Duodenal mucosa (tissue), 2 donors: ENCODE measurements at regions not wholly inside any gene's neighbourhood (a gene's known extent, or its start where the extent isn't known, plus 50 kb on each side); places are given as distances from the start of the nearest gene placed in this dataset.

Source experiments
- H3K27ac ChIP-seq: one replicate; pipeline ENCODE4 v1.7.0; 2013; ENCODE audit warnings: low read depth, low read length
- H3K27me3 ChIP-seq, 2 donors: one replicate each; pipeline ENCODE4 v1.7.0; 2013; ENCODE audit warnings: low read length in 2 of 2, control low read depth in 1 of 2; ENCODE audit not compliant: insufficient read depth in 2 of 2, control insufficient read depth in 1 of 2
- H3K36me3 ChIP-seq, 2 donors: one replicate each; pipeline ENCODE4 v1.7.0; 2013; ENCODE audit warnings: low read length in 2 of 2, control low read depth in 1 of 2; ENCODE audit not compliant: insufficient read depth in 2 of 2, control insufficient read depth in 1 of 2
- H3K4me1 ChIP-seq, 2 donors: one replicate each; pipeline ENCODE4 v1.7.0; 2013; ENCODE audit warnings: low read length in 2 of 2, control low read depth in 1 of 2; ENCODE audit not compliant: insufficient read depth in 2 of 2, control insufficient read depth in 1 of 2
- H3K4me3 ChIP-seq, 2 donors: one replicate each; pipeline ENCODE4 v1.7.0; 2013; ENCODE audit warnings: low read length in 2 of 2, low read depth in 1 of 2
- H3K9ac ChIP-seq, 2 donors: one replicate each; pipeline ENCODE4 v1.7.0; 2013; ENCODE audit warnings: low read length in 2 of 2, low read depth in 1 of 2
- H3K9me3 ChIP-seq, 2 donors: one replicate each; pipeline ENCODE4 v1.7.0; 2013; ENCODE audit warnings: low read length in 2 of 2, control low read depth in 1 of 2; ENCODE audit not compliant: control insufficient read depth in 1 of 2

DNA sequence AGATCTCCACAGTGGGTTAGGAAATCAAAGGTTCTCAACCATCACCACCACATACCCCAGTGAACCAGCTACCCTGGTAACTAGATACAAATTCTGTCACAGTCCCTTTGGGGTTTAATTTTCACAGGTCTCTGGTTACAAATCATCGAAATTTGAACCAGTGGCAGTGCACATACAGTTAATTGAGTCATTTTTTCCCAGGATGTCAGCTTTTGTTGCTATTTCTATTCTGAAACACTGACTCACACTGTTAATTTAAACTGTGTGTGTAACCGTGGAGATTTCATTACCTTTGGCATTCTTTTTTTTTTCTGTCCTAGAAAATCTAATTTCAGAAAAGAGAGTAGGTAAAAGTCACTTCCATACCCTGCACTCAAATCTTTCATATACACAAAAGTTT is 511.5 kb downstream of the TOX3 start:
- no peaks in the 10 kb centered on the region for H3K27me3 ChIP-seq
- no peak overlapping the region for H3K27ac ChIP-seq
- H3K9me3 ChIP-seq, result no peaks in the 10 kb centered on the region
- H3K36me3 ChIP-seq, result no peaks in the 10 kb centered on the region
- H3K4me3 ChIP-seq, result no peak overlapping the region
- no peaks in the 10 kb centered on the region for H3K4me1 ChIP-seq
- H3K9ac ChIP-seq, result no peak overlapping the region

DNA sequence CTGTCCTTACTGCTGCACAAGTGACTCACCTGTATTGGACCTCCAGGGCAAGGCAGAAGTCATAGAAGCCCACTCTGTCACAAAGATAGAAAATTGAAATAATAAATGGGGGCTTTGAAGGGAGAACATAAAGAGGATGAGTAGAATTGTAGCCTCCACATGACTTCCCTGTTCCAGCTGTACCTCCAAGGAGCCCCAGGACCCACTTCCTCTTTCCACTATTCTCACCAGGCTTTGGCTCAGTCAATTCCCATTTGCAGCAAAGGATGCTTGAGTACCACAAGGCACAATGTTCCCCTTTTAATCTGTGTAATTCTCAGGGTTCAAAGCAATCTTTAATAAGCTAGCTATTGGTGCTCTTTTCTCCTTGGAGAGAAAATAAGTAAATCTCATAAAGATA is 512.1 kb downstream of the TOX3 start:
- Histone ChIP-seq H3K4me3 (no peak overlapping the region), H3K4me1 (no peaks in the 10 kb centered on the region), H3K9ac (no peak overlapping the region), H3K9me3 (no peaks in the 10 kb centered on the region), H3K27me3 (no peaks in the 10 kb centered on the region), H3K27ac (no peak overlapping the region), H3K36me3 (no peaks in the 10 kb centered on the region)

DNA sequence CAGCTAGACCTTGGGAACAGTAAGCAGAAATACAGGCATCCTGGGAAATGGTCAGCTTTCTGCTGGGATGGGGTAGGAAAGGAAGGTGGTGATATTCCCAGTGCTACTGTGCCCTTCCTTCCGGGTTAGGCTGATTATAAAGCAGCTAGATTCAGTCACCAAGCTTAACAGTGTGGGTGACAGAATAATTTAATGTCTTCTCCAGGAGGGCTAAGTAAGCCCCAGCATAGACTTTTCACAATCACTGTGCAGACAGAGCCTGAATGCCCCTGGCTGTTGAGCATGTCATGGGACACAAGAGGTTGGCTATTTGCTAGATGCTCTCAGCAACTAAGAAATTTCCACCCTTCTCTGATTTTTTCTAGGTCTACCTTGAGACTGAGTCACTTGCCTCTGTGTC is 513.0 kb downstream of the TOX3 start:
- Histone ChIP-seq H3K27me3 (no peaks in the 10 kb centered on the region), H3K27ac (no peak overlapping the region), H3K4me3 (no peak overlapping the region), H3K9me3 (no peaks in the 10 kb centered on the region), H3K36me3 (no peaks in the 10 kb centered on the region), H3K4me1 (no peaks in the 10 kb centered on the region), H3K9ac (no peak overlapping the region)

GRCh38 chr16:52022980-52023379 is 524.0 kb downstream of the TOX3 start:
- Histone ChIP-seq H3K27me3 (no peaks in the 10 kb centered on the region), H3K4me3 (no peak overlapping the region), H3K4me1 (no peaks in the 10 kb centered on the region), H3K36me3 (no peaks in the 10 kb centered on the region), H3K9me3 (no peaks in the 10 kb centered on the region), H3K9ac (no peak overlapping the region), H3K27ac (no peak overlapping the region)

DNA sequence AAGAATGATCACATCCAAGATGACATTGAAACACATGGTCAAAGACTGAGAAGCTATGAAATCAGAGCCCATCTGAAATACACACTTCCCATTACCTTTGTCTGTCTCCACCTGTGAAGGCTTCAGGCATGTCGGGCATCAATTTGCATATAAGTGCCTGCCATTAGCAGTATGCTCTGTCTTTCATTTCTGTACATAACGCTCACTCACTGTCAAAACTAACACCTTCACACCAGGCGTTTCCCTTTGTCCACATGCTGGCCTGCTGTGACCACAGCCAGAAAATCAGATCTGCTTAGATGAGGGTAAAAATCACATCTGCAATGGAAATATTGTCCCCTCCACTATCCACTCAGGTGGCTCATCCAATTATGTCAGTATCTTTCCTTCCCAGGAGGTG is 524.8 kb downstream of the TOX3 start:
- H3K4me1 ChIP-seq, result no peaks in the 10 kb centered on the region

DNA sequence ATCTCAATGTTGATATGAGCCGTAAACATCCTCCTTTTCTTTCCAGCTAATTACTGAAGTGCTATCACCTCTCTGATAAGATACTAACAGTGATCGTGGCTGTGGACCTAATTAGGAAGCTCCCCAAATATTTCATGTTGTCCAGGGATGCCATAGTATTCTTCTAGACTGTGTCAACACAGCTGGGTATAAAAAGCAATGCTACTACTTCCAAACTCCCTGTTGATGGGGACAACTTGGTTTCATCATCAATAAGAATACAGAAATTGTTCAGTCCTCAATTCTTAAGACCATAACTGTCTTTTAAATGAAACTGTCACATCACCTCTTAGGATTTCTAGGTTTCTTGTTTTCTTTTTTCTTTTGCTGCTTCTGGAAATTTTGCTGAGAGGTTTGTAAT is 530.6 kb downstream of the TOX3 start:
- H3K4me3 ChIP-seq, result no peak overlapping the region
- H3K36me3 ChIP-seq, result no peaks in the 10 kb centered on the region
- peaks cover 2 to 7% of the 10 kb centered on the region in 2 donors for H3K9me3 ChIP-seq
- no peak overlapping the region for H3K27ac ChIP-seq
- H3K4me1 ChIP-seq, result no peaks in the 10 kb centered on the region
- H3K9ac ChIP-seq, result no peak overlapping the region
- no peaks in the 10 kb centered on the region for H3K27me3 ChIP-seq

More for the DNA sequence above, 524.8 kb downstream of the TOX3 start:
- no peak overlapping the region for H3K4me3 ChIP-seq
- no peak overlapping the region for H3K9ac ChIP-seq
- H3K9me3 ChIP-seq, result no peaks in the 10 kb centered on the region
- H3K27ac ChIP-seq, result no peak overlapping the region
- no peaks in the 10 kb centered on the region for H3K36me3 ChIP-seq
- no peaks in the 10 kb centered on the region for H3K27me3 ChIP-seq

DNA sequence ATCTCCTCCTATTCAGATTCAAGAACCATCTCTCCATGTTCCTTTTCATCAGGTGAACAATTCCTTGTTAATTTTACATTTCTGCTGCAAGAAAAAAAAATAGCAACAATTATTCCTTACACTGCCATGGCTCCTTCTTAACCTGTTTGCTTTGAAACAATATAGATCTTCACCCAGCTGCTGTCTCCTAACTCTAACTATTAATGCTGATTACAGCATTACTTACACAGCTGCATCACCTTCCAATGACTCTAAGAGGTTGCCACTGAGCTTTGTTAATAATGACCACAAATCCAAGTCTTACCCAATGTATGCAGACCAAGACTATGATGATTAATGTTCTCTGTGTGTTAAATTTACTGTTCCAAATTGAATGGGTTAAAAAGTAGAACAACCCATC is 541.4 kb downstream of the TOX3 start:
- Histone ChIP-seq H3K9ac (no peak overlapping the region), H3K4me1 (no peaks in the 10 kb centered on the region), H3K9me3 (no peaks in the 10 kb centered on the region), H3K36me3 (no peaks in the 10 kb centered on the region), H3K27ac (no peak overlapping the region), H3K4me3 (no peak overlapping the region), H3K27me3 (no peaks in the 10 kb centered on the region)

GRCh38 chr16:52004343-52004742 is 542.6 kb downstream of the TOX3 start:
- Histone ChIP-seq H3K27ac (no peak overlapping the region), H3K36me3 (no peaks in the 10 kb centered on the region), H3K27me3 (peaks cover 0 to 1% of the 10 kb centered on the region in 2 donors), H3K9me3 (no peaks in the 10 kb centered on the region), H3K9ac (no peak overlapping the region), H3K4me1 (no peaks in the 10 kb centered on the region), H3K4me3 (no peak overlapping the region)

GRCh38 chr16:52002026-52002425 is 544.9 kb downstream of the TOX3 start:
- Histone ChIP-seq H3K4me1 (no peaks in the 10 kb centered on the region), H3K27me3 (peaks cover 0 to 2% of the 10 kb centered on the region in 2 donors), H3K36me3 (no peaks in the 10 kb centered on the region), H3K27ac (no peak overlapping the region), H3K4me3 (no peak overlapping the region), H3K9me3 (no peaks in the 10 kb centered on the region), H3K9ac (no peak overlapping the region)

GRCh38 chr16:51996516-51996915 is 550.4 kb downstream of the TOX3 start:
- no peaks in the 10 kb centered on the region for H3K36me3 ChIP-seq
- H3K9me3 ChIP-seq, result no peaks in the 10 kb centered on the region
- H3K4me3 ChIP-seq, result no peak overlapping the region
- H3K27me3 ChIP-seq, result peaks cover 0 to 2% of the 10 kb centered on the region in 2 donors
- no peak overlapping the region for H3K27ac ChIP-seq
- no peak overlapping the region for H3K9ac ChIP-seq
- peaks cover 0 to 4% of the 10 kb centered on the region in 2 donors for H3K4me1 ChIP-seq

- Histone ChIP-seq H3K27me3 (peaks cover 0 to 2% of the 10 kb centered on the region in 2 donors), H3K4me3 (no peak overlapping the region), H3K9ac (no peak overlapping the region), H3K9me3 (no peaks in the 10 kb centered on the region), H3K36me3 (no peaks in the 10 kb centered on the region), H3K27ac (no peak overlapping the region), H3K4me1 (peaks cover 0 to 4% of the 10 kb centered on the region in 2 donors)
These were observed 552.3 kb downstream of the TOX3 start for GRCh38 chr16:51994597-51994996.
